Glutamatergic neuron (in vitro differentiated cells): ENCODE measurements at regions not wholly inside any gene's neighbourhood (a gene's known extent, or its start where the extent isn't known, plus 50 kb on each side); places are given as distances from the start of the nearest gene placed in this dataset.

Source experiments
- DNase-seq: peaks from one replicate; pipeline ENCODE4 v3.0.0; 2022
- H3K27ac Mint-ChIP-seq: one replicate; pipeline ENCODE4 v1.8.0; 2020; ENCODE audit warnings: mild to moderate bottlenecking, mixed read lengths, inconsistent platforms; ENCODE audit not compliant: unreplicated experiment
- H3K27me3 Mint-ChIP-seq: one replicate; pipeline ENCODE4 v1.8.0; 2020; ENCODE audit warnings: mild to moderate bottlenecking, moderate library complexity, mixed read lengths, inconsistent platforms; ENCODE audit not compliant: unreplicated experiment
- H3K36me3 Mint-ChIP-seq: one replicate; pipeline ENCODE4 v1.8.0; 2020; ENCODE audit warnings: mild to moderate bottlenecking, mixed read lengths, inconsistent platforms; ENCODE audit not compliant: unreplicated experiment
- H3K4me1 Mint-ChIP-seq: one replicate; pipeline ENCODE4 v1.8.0; 2020; ENCODE audit warnings: mild to moderate bottlenecking, low read depth, mixed read lengths, inconsistent platforms; ENCODE audit not compliant: unreplicated experiment
- H3K4me3 Mint-ChIP-seq: one replicate; pipeline ENCODE4 v1.8.0; 2020; ENCODE audit warnings: mild to moderate bottlenecking, mixed read lengths, inconsistent platforms; ENCODE audit not compliant: unreplicated experiment
- H3K9me3 Mint-ChIP-seq: one replicate; pipeline ENCODE4 v1.8.0; 2020; ENCODE audit warnings: mild to moderate bottlenecking, moderate library complexity, mixed read lengths, inconsistent platforms; ENCODE audit not compliant: unreplicated experiment
- CTCF ChIP-seq: fragments of 200-600 bp; sonication (generic); IDR thresholded peaks from one replicate; pipeline ENCODE4 v1.5.0; 2021; ENCODE audit not compliant: partially characterized antibody, unreplicated experiment

- Mint-ChIP-seq H3K4me1 (no peaks in the 10 kb centered on the region), H3K27me3 (no peaks in the 10 kb centered on the region), H3K36me3 (peaks cover under 1% of the 10 kb centered on the region), H3K4me3 (no peak overlapping the region), H3K27ac (no peak overlapping the region), H3K9me3 (no peaks in the 10 kb centered on the region)
- TF ChIP-seq CTCF = no peak
- no peak for DNase-seq
Observed at GRCh38 chr1:115426231-115426771, 88.3 kb upstream of the NGF start.

- TF ChIP-seq CTCF = no peak
- no peaks in the 10 kb centered on the region for H3K9me3 Mint-ChIP-seq
Observed at GRCh38 chr1:115425442-115425841, 87.4 kb upstream of the NGF start.

GRCh38 chr1:115423776-115424175 lies 85.7 kb upstream of the NGF start:
- Mint-ChIP-seq H3K27me3 (no peaks in the 10 kb centered on the region), H3K9me3 (no peaks in the 10 kb centered on the region), H3K27ac (no peak overlapping the region), H3K4me3 (no peak overlapping the region), H3K4me1 (no peaks in the 10 kb centered on the region), H3K36me3 (no peaks in the 10 kb centered on the region)
- TF ChIP-seq CTCF = no peak
- no peak for DNase-seq

More at GRCh38 chr1:115425442-115425841, 87.4 kb upstream of the NGF start:
- no peaks in the 10 kb centered on the region for H3K4me1 Mint-ChIP-seq
- no peak overlapping the region for H3K4me3 Mint-ChIP-seq
- no peak overlapping the region for H3K27ac Mint-ChIP-seq
- no peaks in the 10 kb centered on the region for H3K27me3 Mint-ChIP-seq
- no peak for DNase-seq
- no peaks in the 10 kb centered on the region for H3K36me3 Mint-ChIP-seq

GRCh38 chr1:115419571-115419970 lies 81.5 kb upstream of the NGF start:
- no peaks in the 10 kb centered on the region for H3K27me3 Mint-ChIP-seq
- no peaks in the 10 kb centered on the region for H3K9me3 Mint-ChIP-seq
- no peaks in the 10 kb centered on the region for H3K4me1 Mint-ChIP-seq
- H3K36me3 Mint-ChIP-seq = no peaks in the 10 kb centered on the region
- TF ChIP-seq CTCF = no peak
- no peak overlapping the region for H3K27ac Mint-ChIP-seq
- no peak overlapping the region for H3K4me3 Mint-ChIP-seq
- no peak for DNase-seq

- TF ChIP-seq CTCF = no peak
- Mint-ChIP-seq H3K4me3 (no peak overlapping the region), H3K27me3 (no peaks in the 10 kb centered on the region), H3K27ac (no peak overlapping the region), H3K4me1 (no peaks in the 10 kb centered on the region), H3K36me3 (no peaks in the 10 kb centered on the region), H3K9me3 (no peaks in the 10 kb centered on the region)
- DNase-seq = no peak
Observed at GRCh38 chr1:115413621-115414020, 75.6 kb upstream of the NGF start.
